CD14-positive monocyte (primary cell): ENCODE measurements at regions not wholly inside any gene's neighbourhood (a gene's known extent, or its start where the extent isn't known, plus 50 kb on each side); places are given as distances from the start of the nearest gene placed in this dataset.

Experiments
- DNase-seq, 3 donors: peaks; one replicate each; pipeline ENCODE4 v3.0.0-alpha.2; 2011 to 2022
- H2AFZ ChIP-seq: 2 replicates; pipeline ENCODE4 v1.6.0; 2012; ENCODE audit warnings: mild to moderate bottlenecking, low read depth, low read length, inconsistent platforms; ENCODE audit not compliant: insufficient read depth, poor library complexity, severe bottlenecking
- H3K27ac ChIP-seq, 2 donors: 1 replicate in 1 of 2; 2 replicates in 1 of 2; pipeline ENCODE4 v1.5.1; 2012 to 2013; ENCODE audit warnings: low read length in 2 of 2, control low read depth in 1 of 2, inconsistent platforms in 1 of 2, low read depth in 1 of 2, mild to moderate bottlenecking in 1 of 2
- H3K27me3 ChIP-seq, 2 donors: one replicate each; pipeline versions ENCODE4 v1.6.0 to v1.6.1; 2011 to 2013; ENCODE audit warnings: low read length in 2 of 2; ENCODE audit not compliant: control insufficient read depth in 2 of 2, insufficient read depth in 2 of 2
- H3K36me3 ChIP-seq, 2 donors: replicated peaks in 1 of 2; 1 replicate in 1 of 2; 2 replicates in 1 of 2; pipeline versions ENCODE4 v1.5.1 to v1.6.1; 2012 to 2013; ENCODE audit warnings: low read length in 2 of 2, control low read depth in 1 of 2, inconsistent platforms in 1 of 2, mild to moderate bottlenecking in 1 of 2; ENCODE audit not compliant: insufficient read depth in 2 of 2, control insufficient read depth in 1 of 2
- H3K4me1 ChIP-seq, 2 donors: 1 replicate in 1 of 2; 2 replicates in 1 of 2; pipeline versions ENCODE4 v1.5.1 to v1.6.1; 2012 to 2013; ENCODE audit warnings: low read length in 2 of 2, control low read depth in 1 of 2, inconsistent platforms in 1 of 2, mild to moderate bottlenecking in 1 of 2, moderate library complexity in 1 of 2; ENCODE audit not compliant: insufficient read depth in 2 of 2, control insufficient read depth in 1 of 2
- H3K4me2 ChIP-seq: replicated peaks from 2 replicates; pipeline ENCODE3; 2012; ENCODE audit warnings: low read length, moderate library complexity, mild to moderate bottlenecking; ENCODE audit not compliant: poor library complexity, severe bottlenecking; ENCODE audit errors: extremely low read depth
- H3K4me3 ChIP-seq, 3 experiments: fragments of 200-600 bp in 1 of 3; sonication (generic) in 1 of 3; replicated peaks in 1 of 3; 1 replicate in 2 of 3; 2 replicates in 1 of 3; pipeline ENCODE4 v1.5.1; 2011 to 2013; ENCODE audit warnings: low read length in 3 of 3, mild to moderate bottlenecking in 3 of 3, control low read depth in 2 of 3, low read depth in 2 of 3, inconsistent platforms in 1 of 3, moderate library complexity in 1 of 3
- H3K79me2 ChIP-seq: 2 replicates; pipeline ENCODE4 v1.6.0; 2012; ENCODE audit warnings: mild to moderate bottlenecking, control low read depth, inconsistent platforms, low read length, moderate library complexity; ENCODE audit not compliant: insufficient read depth
- H3K9ac ChIP-seq: 2 replicates; pipeline ENCODE4 v1.6.0; 2017; ENCODE audit warnings: low read length, mild to moderate bottlenecking; ENCODE audit not compliant: insufficient read depth, poor library complexity, severe bottlenecking
- H3K9me3 ChIP-seq, 2 donors: replicated peaks in 1 of 2; 1 replicate in 1 of 2; 2 replicates in 1 of 2; pipeline versions ENCODE4 v1.5.1 to v1.6.1; 2012 to 2013; ENCODE audit warnings: low read length in 2 of 2, control low read depth in 1 of 2; ENCODE audit not compliant: control insufficient read depth in 1 of 2, insufficient read depth in 1 of 2
- H4K20me1 ChIP-seq: 2 replicates; pipeline ENCODE4 v1.6.0; 2012; ENCODE audit warnings: mild to moderate bottlenecking, low read length, control low read depth, moderate library complexity; ENCODE audit not compliant: insufficient read depth
- H3K27ac Mint-ChIP-seq, 7 donors: one replicate each; pipeline ENCODE4 v1.8.0; 2020; ENCODE audit warnings: mild to moderate bottlenecking in 7 of 7, mixed read lengths in 7 of 7, moderate library complexity in 6 of 7, inconsistent platforms in 2 of 7
- H3K27me3 Mint-ChIP-seq, 3 donors: one replicate each; pipeline ENCODE4 v1.8.0; 2021 to 2022; ENCODE audit warnings: low read depth in 3 of 3, mild to moderate bottlenecking in 3 of 3, mixed read lengths in 3 of 3, moderate library complexity in 3 of 3, inconsistent platforms in 1 of 3
- H3K36me3 Mint-ChIP-seq, 2 donors: one replicate each; pipeline ENCODE4 v1.8.0; 2020; ENCODE audit warnings: mixed read lengths in 2 of 2, inconsistent platforms in 1 of 2, mild to moderate bottlenecking in 1 of 2
- H3K4me1 Mint-ChIP-seq: one replicate; pipeline ENCODE4 v1.8.0; 2020; ENCODE audit warnings: mild to moderate bottlenecking, mixed read lengths
- H3K4me3 Mint-ChIP-seq, 2 donors: one replicate each; pipeline ENCODE4 v1.8.0; 2020; ENCODE audit warnings: mild to moderate bottlenecking in 2 of 2, mixed read lengths in 2 of 2, moderate library complexity in 1 of 2
- H3K9me3 Mint-ChIP-seq, 7 donors: one replicate each; pipeline ENCODE4 v1.8.0; 2020 to 2022; ENCODE audit warnings: mixed read lengths in 7 of 7, mild to moderate bottlenecking in 6 of 7, moderate library complexity in 6 of 7, inconsistent platforms in 2 of 7
- CTCF ChIP-seq: fragments of 200-600 bp; IDR thresholded peaks from one replicate; pipeline ENCODE4 v1.8.0; 2022; ENCODE audit warnings: antibody characterized with exemption, mild to moderate bottlenecking
- WGBS: methylation state at CpG from one replicate; pipeline ENCODE4 v1.1.5; 2013; ENCODE audit warnings: missing lambda C conversion rate; ENCODE audit not compliant: insufficient coverage; 5-methylcytosine and 5-hydroxymethylcytosine counted together
- intact Hi-C, 2 donors: fragments of 100-400 bp; cut with micrococcal nuclease; formaldehyde crosslinking; loops; one replicate each; pipeline versions ENCODE4 v1.15.0 to v1.15.1; 2023

DNA sequence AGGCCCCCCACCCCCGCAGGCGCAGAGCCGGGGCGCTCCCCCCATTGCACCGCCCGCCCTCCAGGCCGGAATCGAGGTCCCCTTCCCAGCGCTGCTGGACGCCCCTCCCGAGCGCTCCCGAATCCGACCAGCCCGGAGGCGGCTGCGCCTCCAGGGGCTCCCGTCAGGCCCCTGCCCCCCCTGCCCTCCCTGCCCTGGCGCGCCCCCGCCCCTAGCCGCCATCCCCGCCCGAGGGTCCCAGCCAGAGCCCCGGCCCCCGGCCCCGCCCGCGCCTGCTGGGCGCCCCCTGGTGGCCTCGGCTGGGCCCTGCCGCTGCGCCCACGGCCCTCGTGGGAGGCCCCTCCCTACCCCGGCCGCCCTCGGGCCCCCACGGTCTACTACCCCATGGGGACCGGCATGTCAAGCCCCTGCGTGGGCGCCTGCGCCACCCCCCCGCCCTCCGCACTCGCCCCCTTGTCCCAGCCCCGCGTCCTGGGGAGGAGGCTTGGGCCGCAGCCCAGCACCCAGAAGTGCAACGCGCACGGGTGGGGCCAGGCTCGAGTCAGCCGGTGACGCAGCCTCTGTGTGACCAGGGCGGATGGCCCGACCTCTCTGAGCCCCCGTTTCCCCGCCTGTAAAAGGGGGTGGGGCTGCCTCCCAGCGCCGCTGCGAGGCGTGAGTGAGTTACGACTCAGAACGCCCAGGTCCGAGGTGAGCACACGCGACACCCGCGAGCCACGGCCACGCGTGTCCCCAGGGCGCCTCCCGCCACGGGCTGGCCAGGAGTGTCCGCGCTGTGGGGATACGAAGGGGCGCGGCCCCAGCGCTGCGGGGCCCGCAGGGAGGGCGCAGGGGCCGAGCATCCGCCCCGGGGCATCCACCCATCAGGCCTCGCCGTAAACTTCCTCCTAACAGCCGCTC is 104.9 kb downstream of the FAM53A start:
- 4% methylated on average over 58 of the region's 91 CpGs for WGBS
- peak overlapping the region; percentile 45 to 93 (median 74) for H3K4me3 ChIP-seq
- H3K9ac ChIP-seq: peak overlapping the region; percentile 84
- H3K27me3 ChIP-seq: no peaks in the 10 kb centered on the region
- H3K4me3 Mint-ChIP-seq: peak overlapping the region; percentile 79 to 87
- peak; percentile 95 for TF ChIP-seq CTCF
- H3K4me2 ChIP-seq: peak overlapping the region; percentile 90
- H3K79me2 ChIP-seq: peaks cover 6% of the 10 kb centered on the region
- peak; percentile 74 to 87 (median 87) for DNase-seq
- H3K27ac ChIP-seq: peak overlapping the region; percentile 79 to 86
- H2AFZ ChIP-seq: peak overlapping the region; percentile 78
- peaks cover 0 to 8% (median 1%) of the 10 kb centered on the region in 3 donors for H3K27me3 Mint-ChIP-seq
- peaks cover 8% of the 10 kb centered on the region for H3K4me1 Mint-ChIP-seq
- peaks cover 0 to 4% (median 0%) of the 10 kb centered on the region in 7 donors for H3K9me3 Mint-ChIP-seq
- H3K36me3 Mint-ChIP-seq: peaks cover 0 to 5% of the 10 kb centered on the region in 2 donors
- intact Hi-C loops: loop anchor here in 1 of 2 donors (10.0 kb wide), 1 partner anchor 666 kb away; the partner anchor contains the start of genes HAUS3 and POLN
- H3K36me3 ChIP-seq: no peaks in the 10 kb centered on the region
- peaks cover 13 to 15% of the 10 kb centered on the region in 2 donors for H3K4me1 ChIP-seq
- H3K27ac Mint-ChIP-seq: peak overlapping the region; percentile 85 to 93 (median 90)
- no peaks in the 10 kb centered on the region for H3K9me3 ChIP-seq
- peaks cover 5% of the 10 kb centered on the region for H4K20me1 ChIP-seq

GRCh38 chr4:1578251-1578773 is 105.8 kb downstream of the FAM53A start:
- Histone ChIP-seq H3K9ac (no peak overlapping the region), H4K20me1 (peaks cover 7% of the 10 kb centered on the region), H3K27me3 (no peaks in the 10 kb centered on the region), H3K79me2 (peaks cover 6% of the 10 kb centered on the region), H3K4me2 (peak overlapping the region; percentile 90), H3K27ac (no peak overlapping the region), H3K9me3 (no peaks in the 10 kb centered on the region), H3K36me3 (no peaks in the 10 kb centered on the region), H3K4me1 (peaks cover 13 to 15% of the 10 kb centered on the region in 2 donors), H3K4me3 (peak overlapping the region in 1 of 3 experiments; percentile 47), H2AFZ (no peak overlapping the region)
- TF ChIP-seq CTCF: no peak
- Mint-ChIP-seq H3K4me1 (peaks cover 8% of the 10 kb centered on the region), H3K4me3 (peak overlapping the region; percentile 34 to 62), H3K27me3 (peaks cover 1 to 8% (median 3%) of the 10 kb centered on the region in 3 donors), H3K9me3 (peaks cover 0 to 6% (median 2%) of the 10 kb centered on the region in 7 donors), H3K36me3 (peaks cover 0 to 6% of the 10 kb centered on the region in 2 donors), H3K27ac (peak overlapping the region in 3 of 7 donors; percentile 46 to 72 (median 54))
- intact Hi-C loops: loop anchor here in 1 of 2 donors (10.0 kb wide), 1 partner anchor 666 kb away; the partner anchor contains the start of genes HAUS3 and POLN
- DNase-seq: no peak
- 89% methylated on average over 9 of the region's 34 CpGs for WGBS
